HepG2 (cell line): ENCODE measurements at regions not wholly inside any gene's neighbourhood (a gene's known extent, or its start where the extent isn't known, plus 50 kb on each side); places are given as distances from the start of the nearest gene placed in this dataset.

ENCODE experiments used
- FOXJ3 ChIP-seq: sonication (generic); formaldehyde crosslinking; IDR thresholded peaks from 2 replicates; pipeline ENCODE4 v1.4.0; 2020; ENCODE audit warnings: missing genetic modification reagents, mild to moderate bottlenecking, borderline replicate concordance
- THAP8 ChIP-seq: sonication (generic); formaldehyde crosslinking; IDR thresholded peaks from 2 replicates; pipeline ENCODE4 v1.5.1; 2020; ENCODE audit warnings: missing genetic modification reagents, mild to moderate bottlenecking, borderline replicate concordance
- ZBTB26 ChIP-seq: IDR thresholded peaks from 2 replicates; pipeline ENCODE4 v1.6.1; 2016; ENCODE audit warnings: missing compliant biosample characterization, missing genetic modification reagents, borderline replicate concordance
- ZHX2 ChIP-seq, 2 experiments: sonication (generic) in 1 of 2; formaldehyde crosslinking in 1 of 2; IDR thresholded peaks; 2 replicates each; pipeline versions ENCODE4 v1.6.1 to v1.9.0; 2014 to 2022; ENCODE audit warnings: antibody characterized with exemption in 1 of 2, borderline replicate concordance in 1 of 2, inconsistent platforms in 1 of 2, low read depth in 1 of 2, missing genetic modification reagents in 1 of 2
- ZNF263 ChIP-seq: sonication (generic); formaldehyde crosslinking; IDR thresholded peaks from 2 replicates; pipeline ENCODE4 v1.4.0; 2020; ENCODE audit warnings: missing genetic modification reagents
- ZNF709 ChIP-seq: sonication (generic); formaldehyde crosslinking; IDR thresholded peaks from 2 replicates; pipeline ENCODE4 v1.5.0; 2020; ENCODE audit warnings: mild to moderate bottlenecking, missing genetic modification reagents
- ZNF775 ChIP-seq: sonication (generic); formaldehyde crosslinking; IDR thresholded peaks from 2 replicates; pipeline ENCODE4 v1.4.0; 2020; ENCODE audit warnings: missing genetic modification reagents, mild to moderate bottlenecking, moderate library complexity, borderline replicate concordance
- TF ChIP-seq, protein P1 (sequence below): sonication (generic); formaldehyde crosslinking; IDR thresholded peaks from 2 replicates; pipeline ENCODE4 v1.8.0; 2022; ENCODE audit warnings: missing genetic modification reagents, mild to moderate bottlenecking, inconsistent platforms, borderline replicate concordance
- TF ChIP-seq, protein P2 (sequence below): sonication (generic); formaldehyde crosslinking; IDR thresholded peaks from 2 replicates; pipeline ENCODE4 v1.5.0; 2020; ENCODE audit warnings: missing genetic modification reagents

DNA sequence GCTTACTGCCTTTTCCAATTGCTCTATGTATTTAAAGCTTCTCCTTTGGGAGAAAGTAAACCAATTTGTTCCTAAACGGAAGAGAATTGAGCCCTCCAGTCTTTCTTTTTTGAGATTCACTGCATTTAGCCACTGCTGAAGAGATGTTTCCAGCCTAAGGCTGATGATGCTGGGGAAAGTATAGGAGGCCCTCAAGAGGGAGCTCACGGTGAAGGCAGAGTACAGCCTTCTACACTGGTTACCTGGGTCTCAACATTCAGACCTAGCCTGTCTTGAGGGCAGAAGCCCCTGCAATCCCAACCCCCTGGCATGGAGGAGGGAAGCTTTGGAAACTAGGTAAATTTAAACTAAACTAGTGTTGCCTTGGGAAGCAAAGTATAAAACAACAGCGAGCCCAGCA is 316.7 kb upstream of the TPK1 start (continued):
- TF ChIP-seq, protein P1, sequence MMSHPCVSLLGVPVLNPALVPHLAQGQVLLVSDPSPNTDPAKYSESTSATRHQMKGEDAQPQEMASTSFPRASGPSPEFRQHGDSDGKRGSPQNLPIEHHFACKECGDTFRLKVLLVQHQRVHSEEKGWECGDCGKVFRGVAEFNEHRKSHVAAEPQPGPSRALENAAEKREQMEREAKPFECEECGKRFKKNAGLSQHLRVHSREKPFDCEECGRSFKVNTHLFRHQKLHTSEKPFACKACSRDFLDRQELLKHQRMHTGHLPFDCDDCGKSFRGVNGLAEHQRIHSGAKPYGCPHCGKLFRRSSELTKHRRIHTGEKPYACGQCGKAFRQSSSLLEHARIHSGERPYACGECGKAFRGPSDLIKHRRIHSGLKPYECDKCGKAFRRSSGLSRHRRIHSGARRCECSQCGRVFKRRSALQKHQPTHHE (CRISPR knock-in tag), result no peak
- no peak for TF ChIP-seq THAP8
- TF ChIP-seq FOXJ3 (CRISPR knock-in tag), result no peak
- no peak for TF ChIP-seq ZHX2 (IDR thresholded peaks at IDR 0.05; ENCODE audit: low read depth)
- no peak for TF ChIP-seq ZHX2 (CRISPR knock-in tag; IDR thresholded peaks at IDR 0.05; ENCODE audit: borderline replicate concordance)
- TF ChIP-seq, protein P2, sequence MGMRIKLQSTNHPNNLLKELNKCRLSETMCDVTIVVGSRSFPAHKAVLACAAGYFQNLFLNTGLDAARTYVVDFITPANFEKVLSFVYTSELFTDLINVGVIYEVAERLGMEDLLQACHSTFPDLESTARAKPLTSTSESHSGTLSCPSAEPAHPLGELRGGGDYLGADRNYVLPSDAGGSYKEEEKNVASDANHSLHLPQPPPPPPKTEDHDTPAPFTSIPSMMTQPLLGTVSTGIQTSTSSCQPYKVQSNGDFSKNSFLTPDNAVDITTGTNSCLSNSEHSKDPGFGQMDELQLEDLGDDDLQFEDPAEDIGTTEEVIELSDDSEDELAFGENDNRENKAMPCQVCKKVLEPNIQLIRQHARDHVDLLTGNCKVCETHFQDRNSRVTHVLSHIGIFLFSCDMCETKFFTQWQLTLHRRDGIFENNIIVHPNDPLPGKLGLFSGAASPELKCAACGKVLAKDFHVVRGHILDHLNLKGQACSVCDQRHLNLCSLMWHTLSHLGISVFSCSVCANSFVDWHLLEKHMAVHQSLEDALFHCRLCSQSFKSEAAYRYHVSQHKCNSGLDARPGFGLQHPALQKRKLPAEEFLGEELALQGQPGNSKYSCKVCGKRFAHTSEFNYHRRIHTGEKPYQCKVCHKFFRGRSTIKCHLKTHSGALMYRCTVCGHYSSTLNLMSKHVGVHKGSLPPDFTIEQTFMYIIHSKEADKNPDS (CRISPR knock-in tag), result no peak
- TF ChIP-seq ZNF709 (CRISPR knock-in tag), result no peak
- TF ChIP-seq ZBTB26 (CRISPR knock-in tag), result no peak
- no peak for TF ChIP-seq ZNF775 (CRISPR knock-in tag)
- TF ChIP-seq ZNF263 (CRISPR knock-in tag), result no peak
- TF ChIP-seq, all 625 proteins: peak for 0
